Small intestine (tissue), 7 donors: ENCODE measurements at regions not wholly inside any gene's neighbourhood (a gene's known extent, or its start where the extent isn't known, plus 50 kb on each side); places are given as distances from the start of the nearest gene placed in this dataset.
"Not testable (repeated sequence)": the region's sequence is repeated elsewhere in the genome, so short reads cannot be mapped to it uniquely, and the experiment has no call there.

ENCODE experiments used
- DNase-seq, 2 donors: peaks; one replicate each; pipeline versions ENCODE4 v3.0.0 to v3.0.0-alpha.2; 2013
- FAIRE-seq: peaks from 2 replicates; lab custom pipeline; 2012; peaks lifted over from hg19 to GRCh38; lab: Jason Lieb, UNC
- H3K27ac ChIP-seq, 3 donors: one replicate each; pipeline ENCODE4 v1.5.1; 2013; ENCODE audit warnings: low read length in 2 of 3, mild to moderate bottlenecking in 2 of 3, control low read depth in 1 of 3, inconsistent platforms in 1 of 3, low read depth in 1 of 3, moderate library complexity in 1 of 3
- H3K27me3 ChIP-seq, 3 donors: one replicate each; pipeline ENCODE4 v1.6.1; 2013; ENCODE audit warnings: low read length in 3 of 3, inconsistent platforms in 1 of 3; ENCODE audit not compliant: control insufficient read depth in 3 of 3, insufficient read depth in 3 of 3
- H3K36me3 ChIP-seq, 3 donors: one replicate each; pipeline ENCODE4 v1.6.1; 2013; ENCODE audit warnings: low read length in 3 of 3, inconsistent platforms in 1 of 3, low read depth in 1 of 3, mild to moderate bottlenecking in 1 of 3, moderate library complexity in 1 of 3; ENCODE audit not compliant: control insufficient read depth in 3 of 3, insufficient read depth in 2 of 3
- H3K4me1 ChIP-seq, 3 donors: one replicate each; pipeline ENCODE4 v1.6.1; 2013; ENCODE audit warnings: low read length in 2 of 3, inconsistent platforms in 1 of 3, low read depth in 1 of 3, mild to moderate bottlenecking in 1 of 3, moderate library complexity in 1 of 3; ENCODE audit not compliant: control insufficient read depth in 3 of 3, insufficient read depth in 2 of 3
- H3K4me3 ChIP-seq, 3 donors: one replicate each; pipeline ENCODE4 v1.5.1; 2013; ENCODE audit warnings: low read length in 3 of 3, control low read depth in 1 of 3, inconsistent platforms in 1 of 3, low read depth in 1 of 3, mild to moderate bottlenecking in 1 of 3, moderate library complexity in 1 of 3
- H3K9me3 ChIP-seq, 2 donors: one replicate each; pipeline ENCODE4 v1.6.1; 2013; ENCODE audit warnings: low read depth in 1 of 2, low read length in 1 of 2; ENCODE audit not compliant: control insufficient read depth in 2 of 2, insufficient read depth in 1 of 2
- WGBS, 3 donors: extraction: QIAGEN DNeasy Blood & Tissue Kit; methylation state at CpG; one replicate each; pipeline ENCODE4 v1.1.7; 2013; 5-methylcytosine and 5-hydroxymethylcytosine counted together
- donor health status: healthy with polysubstance abuse.
- donor health status: control.
- donor health status: control.
- donor health status: Bipolar disorder and iron deficiency.
- donor health status: healthy.

DNA sequence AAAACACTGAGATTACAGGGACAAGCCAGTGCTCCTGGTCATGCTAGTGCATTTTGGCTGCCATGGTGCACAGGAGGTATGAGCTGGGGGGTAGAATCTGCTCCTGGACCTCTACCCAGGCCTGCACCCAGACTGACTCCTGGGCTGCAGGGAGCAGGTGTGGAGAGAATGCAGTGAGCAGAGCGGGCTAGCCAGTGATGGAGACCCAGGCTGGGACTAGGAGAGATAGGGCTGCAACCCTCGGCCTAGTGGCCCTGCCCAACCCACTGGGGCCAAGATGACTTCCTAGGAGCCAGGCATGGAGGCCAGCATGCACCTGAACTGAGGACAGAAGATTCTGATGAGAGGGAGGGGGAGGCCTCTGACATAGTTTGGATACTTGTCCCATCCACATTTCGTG lies 55.9 kb upstream of the CSPG4 start:
- not testable (repeated sequence) for H3K27ac ChIP-seq, DNase-seq, H3K9me3 ChIP-seq, H3K4me1 ChIP-seq, H3K4me3 ChIP-seq, FAIRE-seq, H3K27me3 ChIP-seq, H3K36me3 ChIP-seq
- 84 to 92% (median 86%) methylated on average over 3 of the region's 3 CpGs for WGBS, 3 donors

DNA sequence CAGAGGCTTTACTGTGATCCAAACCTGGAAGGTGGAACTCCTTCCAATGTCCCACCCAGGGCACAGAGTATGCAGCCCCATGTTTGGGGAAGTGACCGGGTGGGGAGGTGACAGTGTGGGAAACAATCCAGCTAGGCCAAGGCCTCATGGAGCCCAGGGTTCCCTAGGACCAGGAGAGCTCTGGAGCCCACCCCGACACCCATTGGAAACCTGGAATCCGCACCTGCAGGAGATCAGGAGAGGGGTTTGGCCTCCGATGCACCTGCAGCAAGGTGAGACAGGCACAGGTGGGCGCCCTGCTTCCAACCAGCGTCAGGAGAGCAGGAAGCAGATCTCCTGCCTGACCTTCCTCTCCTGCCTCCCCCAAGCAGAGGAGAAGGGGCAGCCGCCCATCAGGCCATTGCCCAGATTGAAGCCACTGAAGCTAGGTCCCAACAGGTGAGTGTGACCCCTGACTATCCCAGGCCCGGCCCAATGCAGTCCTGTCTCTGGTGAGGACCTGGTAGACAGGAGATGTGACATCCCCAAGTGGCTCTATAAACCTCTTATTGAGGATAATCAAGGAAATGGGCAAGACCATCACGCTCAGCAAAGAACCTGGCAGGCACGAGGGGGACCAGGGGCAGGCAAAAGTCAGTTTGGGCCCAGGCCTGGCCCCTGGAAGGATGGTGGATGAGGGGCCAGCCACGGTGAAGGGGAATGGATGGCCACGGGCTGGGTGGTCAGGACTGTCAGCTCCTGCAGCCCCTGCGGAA lies 53.1 kb upstream of the CSPG4 start:
- H3K4me1 ChIP-seq, H3K36me3 ChIP-seq, DNase-seq, H3K27me3 ChIP-seq, H3K27ac ChIP-seq, FAIRE-seq, H3K4me3 ChIP-seq, H3K9me3 ChIP-seq: not testable (repeated sequence)
- WGBS, 3 donors = 88 to 92% (median 91%) methylated on average over 12 to 13 of the region's 13 CpGs

DNA sequence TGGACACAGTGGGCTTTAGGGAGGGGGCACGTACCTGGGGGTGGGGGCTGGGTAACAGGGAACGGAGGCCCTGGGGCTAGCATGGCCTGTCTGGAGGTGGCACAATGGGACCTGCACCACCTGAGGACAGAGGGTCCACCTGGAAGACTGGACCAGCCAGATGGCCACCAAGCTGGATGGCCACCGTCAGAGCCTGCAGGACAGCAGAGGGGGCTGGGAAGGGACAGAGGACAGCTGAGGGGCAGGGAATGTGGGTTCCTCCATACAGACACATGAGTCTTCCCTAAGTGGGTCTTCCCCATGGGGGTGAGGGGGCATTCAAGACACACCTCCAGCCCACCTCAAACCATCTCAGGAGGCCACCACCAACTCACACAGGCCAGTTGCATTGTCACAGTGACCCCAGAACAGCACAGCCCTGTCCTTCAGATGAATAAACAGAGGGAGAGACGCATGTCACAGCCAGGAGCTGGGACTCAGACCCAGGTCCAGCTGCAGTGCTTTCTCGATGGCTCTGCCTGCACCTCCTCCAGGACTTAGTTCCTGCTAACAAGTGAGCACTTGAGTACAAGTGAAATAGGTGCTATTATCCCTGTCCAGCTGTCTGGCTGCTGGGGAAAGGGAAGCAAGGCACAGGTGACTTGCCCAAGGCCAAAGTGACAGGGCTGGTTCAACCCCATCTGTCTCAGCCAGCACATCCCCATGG lies 52.4 kb upstream of the CSPG4 start:
- not testable (repeated sequence) for H3K27me3 ChIP-seq, FAIRE-seq, H3K4me1 ChIP-seq, H3K36me3 ChIP-seq, DNase-seq, H3K27ac ChIP-seq, H3K4me3 ChIP-seq, H3K9me3 ChIP-seq
- WGBS, 3 donors = 73 to 87% (median 85%) methylated on average over 4 to 5 of the region's 5 CpGs

DNA sequence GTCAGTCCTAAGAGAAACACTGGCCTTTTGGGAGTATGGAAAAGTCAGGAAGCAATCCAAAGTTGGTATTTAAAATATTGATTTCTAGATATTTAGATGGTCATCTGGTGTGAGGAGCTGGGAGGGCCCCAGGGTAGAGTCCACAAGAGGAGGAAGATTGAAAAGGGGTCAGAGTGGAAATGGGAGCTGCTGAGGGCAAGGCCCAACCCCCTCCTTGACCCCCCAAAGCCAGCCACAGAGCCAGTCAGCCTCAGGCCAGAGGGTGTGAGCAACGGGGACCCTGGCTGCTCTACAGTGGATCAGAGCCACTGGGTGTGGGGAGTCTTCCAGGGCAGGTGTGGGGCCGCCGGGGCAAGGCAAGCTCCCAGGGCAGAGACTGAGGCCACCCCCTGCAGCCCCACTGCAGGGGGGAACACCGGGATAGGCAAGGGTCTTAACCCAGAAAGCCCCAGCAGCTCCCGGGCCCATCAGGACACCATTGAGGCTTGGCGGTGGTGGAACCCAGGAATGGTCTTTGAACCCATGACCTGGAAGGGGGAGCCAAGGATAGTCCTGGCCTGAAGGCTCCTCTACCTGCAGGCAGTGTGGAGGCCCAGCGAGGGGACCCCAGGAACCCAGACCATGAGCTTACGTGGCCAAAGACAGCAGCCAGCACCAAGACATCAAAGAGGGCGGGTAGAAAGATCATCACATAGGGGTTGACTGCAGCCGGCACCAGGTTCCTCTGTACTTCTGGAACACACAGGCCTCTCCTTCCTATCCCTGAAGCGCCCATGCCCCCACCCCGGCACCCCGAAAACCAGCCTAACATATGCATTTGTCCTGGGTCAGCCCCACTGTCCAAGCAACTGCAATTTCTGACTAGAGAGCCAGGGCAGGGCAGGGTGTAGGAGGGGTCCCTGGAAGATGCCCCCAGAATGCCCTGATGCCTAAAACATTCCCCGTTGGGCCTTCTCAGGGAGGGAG lies 51.3 kb upstream of the CSPG4 start:
- not testable (repeated sequence) for H3K9me3 ChIP-seq, H3K27ac ChIP-seq, DNase-seq, FAIRE-seq, H3K36me3 ChIP-seq, H3K4me1 ChIP-seq, H3K27me3 ChIP-seq, H3K4me3 ChIP-seq
- 86 to 88% (median 87%) methylated on average over 12 to 14 of the region's 14 CpGs for WGBS, 3 donors

DNA sequence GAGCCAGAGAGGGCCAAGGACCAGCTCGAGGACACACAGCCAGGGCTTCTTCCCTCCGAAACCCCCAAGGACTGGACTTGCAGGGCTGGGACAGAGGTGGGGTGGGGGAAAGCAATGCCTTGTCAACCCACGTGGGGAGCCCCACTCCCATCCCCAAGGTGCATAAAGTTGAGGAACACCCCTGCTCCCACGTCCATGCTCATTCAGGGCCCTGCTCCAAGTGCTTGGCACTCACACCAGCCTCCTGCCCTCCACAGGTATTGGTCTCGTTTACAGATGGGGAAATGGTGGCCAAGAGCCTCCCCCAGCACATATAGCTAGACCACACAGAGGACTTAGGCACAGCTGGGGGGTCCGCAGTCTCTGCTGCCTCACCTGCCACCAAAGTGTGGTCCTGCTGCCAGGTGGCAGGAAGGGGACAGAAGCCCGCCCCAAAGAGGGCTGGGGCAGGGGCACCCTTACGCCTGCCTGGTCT lies 50.5 kb upstream of the CSPG4 start:
- 83 to 89% (median 87%) methylated on average over 8 of the region's 8 CpGs for WGBS, 3 donors
- Histone ChIP-seq H3K27ac (no peak overlapping the region), H3K27me3 (no peaks in the 10 kb centered on the region), H3K4me3 (no peak overlapping the region), H3K36me3 (no peaks in the 10 kb centered on the region), H3K4me1 (no peaks in the 10 kb centered on the region), H3K9me3 (no peaks in the 10 kb centered on the region)
- DNase-seq = no peak
- no peak for FAIRE-seq
